ENCODE measurements at regions not wholly inside any gene's neighbourhood (a gene's known extent, or its start where the extent isn't known, plus 50 kb on each side); places are given as distances from the start of the nearest gene placed in this dataset.

- Histone ChIP-seq H3K79me1 (ENCODE audit: low read depth, low read length) (no peaks in the 10 kb centered on the region), H2BK12ac (ENCODE audit: low read depth, low read length) (no peak overlapping the region), H3K9ac (replicated peaks in 1 of 4; ENCODE audit: extremely low read depth in 1 of 4, low read depth in 3 of 4, low read length in 3 of 4) (no peak overlapping the region), H3K56ac (replicated peaks; ENCODE audit: insufficient read length, low read depth, low read length) (no peak overlapping the region), H3K9me3 (ENCODE audit: insufficient read depth in 2 of 2, low read depth in 1 of 2, low read length in 1 of 2) (no peaks in the 10 kb centered on the region), H2BK15ac (ENCODE audit: low read length) (no peak overlapping the region), H3K27ac (ENCODE audit: low read depth, low read length) (no peak overlapping the region), H3K4me1 (replicated peaks in 1 of 4; ENCODE audit: control insufficient read depth in 3 of 4, insufficient read depth in 4 of 4, low read length in 3 of 4) (no peaks in the 10 kb centered on the region), H4K8ac (ENCODE audit: extremely low read depth, insufficient read depth, low read length) (no peak overlapping the region), H3K79me2 (ENCODE audit: control insufficient read depth in 1 of 2, insufficient read depth in 2 of 2, low read length in 2 of 2) (no peaks in the 10 kb centered on the region), H3K4ac (replicated peaks; ENCODE audit: insufficient read length, low read depth, low read length) (no peak overlapping the region), H2BK5ac (ENCODE audit: low read depth, low read length) (no peak overlapping the region), H4K91ac (replicated peaks; ENCODE audit: insufficient read length, low read length) (no peak overlapping the region), H4K5ac (ENCODE audit: insufficient read length, low read depth, low read length) (no peak overlapping the region), H3K4me2 (ENCODE audit: insufficient read depth in 1 of 2, low read depth in 2 of 2, low read length in 2 of 2) (no peak overlapping the region), H3K23me2 (ENCODE audit: low read depth, low read length) (no peaks in the 10 kb centered on the region), H3K18ac (ENCODE audit: extremely low read depth, low read length) (no peak overlapping the region), H3K23ac (ENCODE audit: insufficient read length) (no peak overlapping the region), H4K20me1 (replicated peaks in 1 of 2; ENCODE audit: control insufficient read depth in 1 of 2, insufficient read depth in 2 of 2, low read length in 2 of 2) (no peaks in the 10 kb centered on the region), H3K36me3 (ENCODE audit: control insufficient read depth in 2 of 4, insufficient read depth in 4 of 4, low read length in 3 of 4) (no peaks in the 10 kb centered on the region), H3K27me3 (replicated peaks in 1 of 4; ENCODE audit: control insufficient read depth in 3 of 4, extremely low read depth in 1 of 4, insufficient read depth in 3 of 4, low read length in 3 of 4) (0 out of 7 replicates have a peak, but pooled peaks cover 0 to 2% (median 0%) of the 10 kb centered on the region in 4 experiments), H2BK20ac (ENCODE audit: low read length) (no peak overlapping the region), H2BK120ac (replicated peaks; ENCODE audit: low read depth, low read length) (no peak overlapping the region), H2AK5ac (ENCODE audit: low read depth, low read length) (no peak overlapping the region), H3K14ac (ENCODE audit: insufficient read length) (no peak overlapping the region), H2AFZ (ENCODE audit: low read length) (no peak overlapping the region), H3K4me3 (ENCODE audit: extremely low read depth in 1 of 4, insufficient read depth in 2 of 4, low read depth in 3 of 4, low read length in 4 of 4) (no peak overlapping the region)
- ChIA-PET CTCF (ENCODE audit: partially characterized antibody) (interaction anchor here (1.0 to 1.8 kb wide), 6 partner anchors 9 to 200 kb away, joined by 3 to 8 read pairs (median 4); no protein-coding TSS in a partner anchor), POLR2A (ENCODE audit: partially characterized antibody) (interaction anchor here (1.0 kb wide), 1 partner anchor 12 kb away, joined by 3 read pairs; no protein-coding TSS in a partner anchor)
- WGBS, 2 experiments (ENCODE audit: extremely low coverage in 1 of 2, insufficient coverage in 1 of 2, insufficient read length in 1 of 2, insufficient replicate concordance in 2 of 2, low coverage in 1 of 2, low lambda C conversion rate in 2 of 2, missing lambda C conversion rate in 1 of 2) = 100% methylated on average over 2 of the region's 2 CpGs; no CpG with 5 or more reads in 1 of the 2 experiments
- no peak for FAIRE-seq
- no peak for DNase-seq (ENCODE audit: low read depth in 1 of 2, low spot score in 2 of 2)
Measured at GRCh38 chr13:76703621-76704288, 182.4 kb downstream of the KCTD12 start.

Measured in H1 (cell line).